Kidney epithelial cell (primary cell): ENCODE measurements at regions not wholly inside any gene's neighbourhood (a gene's known extent, or its start where the extent isn't known, plus 50 kb on each side); places are given as distances from the start of the nearest gene placed in this dataset.

ENCODE experiments used
- DNase-seq: peaks from one replicate; pipeline ENCODE4 v3.0.0-alpha.2; 2010; ENCODE audit warnings: low read depth
- H3K27me3 ChIP-seq: 2 replicates; pipeline ENCODE4 v1.6.0; 2011; ENCODE audit warnings: low read length; ENCODE audit not compliant: control insufficient read depth, insufficient read depth
- H3K36me3 ChIP-seq: 2 replicates; pipeline ENCODE4 v1.5.1; 2011; ENCODE audit warnings: low read length; ENCODE audit not compliant: control insufficient read depth, insufficient read depth
- H3K4me3 ChIP-seq: 2 replicates; pipeline ENCODE4 v1.5.1; 2011; ENCODE audit warnings: low read depth, mild to moderate bottlenecking, control low read depth, low read length
- CTCF ChIP-seq: IDR thresholded peaks from 2 replicates; pipeline ENCODE4 v1.5.1; 2011; ENCODE audit warnings: mild to moderate bottlenecking, moderate library complexity, low read length, control low read depth, inconsistent platforms; ENCODE audit not compliant: insufficient read depth, poor library complexity, severe bottlenecking

- TF ChIP-seq CTCF, result no peak
- DNase-seq, result no peak
These were observed 1300.9 kb upstream of the DIAPH2 start for GRCh38 chrX:95383778-95384177.

GRCh38 chrX:95427389-95427788, 1257.3 kb upstream of the DIAPH2 start:
- H3K4me3 ChIP-seq, result no peak overlapping the region
- H3K27me3 ChIP-seq, result no peaks in the 10 kb centered on the region
- DNase-seq, result no peak
- no peak for TF ChIP-seq CTCF
- no peaks in the 10 kb centered on the region for H3K36me3 ChIP-seq

More at GRCh38 chrX:95383778-95384177, 1300.9 kb upstream of the DIAPH2 start:
- Histone ChIP-seq H3K27me3 (no peaks in the 10 kb centered on the region), H3K4me3 (no peak overlapping the region), H3K36me3 (no peaks in the 10 kb centered on the region)

GRCh38 chrX:95435198-95435597, 1249.4 kb upstream of the DIAPH2 start:
- no peak for DNase-seq
- H3K36me3 ChIP-seq, result no peaks in the 10 kb centered on the region
- no peaks in the 10 kb centered on the region for H3K27me3 ChIP-seq
- H3K4me3 ChIP-seq, result no peak overlapping the region
- no peak for TF ChIP-seq CTCF

- Histone ChIP-seq H3K4me3 (no peak overlapping the region), H3K27me3 (no peaks in the 10 kb centered on the region), H3K36me3 (no peaks in the 10 kb centered on the region)
- DNase-seq, result no peak
- TF ChIP-seq CTCF, result no peak
These were observed 1242.8 kb upstream of the DIAPH2 start for GRCh38 chrX:95441836-95442235.

GRCh38 chrX:95484781-95485180, 1199.9 kb upstream of the DIAPH2 start:
- no peak for DNase-seq
- no peaks in the 10 kb centered on the region for H3K27me3 ChIP-seq
- TF ChIP-seq CTCF, result no peak
- H3K36me3 ChIP-seq, result no peaks in the 10 kb centered on the region
- no peak overlapping the region for H3K4me3 ChIP-seq

- no peak overlapping the region for H3K4me3 ChIP-seq
- no peak for TF ChIP-seq CTCF
- no peaks in the 10 kb centered on the region for H3K36me3 ChIP-seq
- DNase-seq, result no peak
- no peaks in the 10 kb centered on the region for H3K27me3 ChIP-seq
These were observed 1178.9 kb upstream of the DIAPH2 start for GRCh38 chrX:95505721-95506120.
